IPS-15b (cell line): ENCODE measurements at regions not wholly inside any gene's neighbourhood (a gene's known extent, or its start where the extent isn't known, plus 50 kb on each side); places are given as distances from the start of the nearest gene placed in this dataset.

ENCODE experiments used
- H3K27me3 ChIP-seq: one replicate; pipeline ENCODE4 v1.6.1; 2013; ENCODE audit warnings: low read length; ENCODE audit not compliant: control insufficient read depth, insufficient read depth
- H3K36me3 ChIP-seq: one replicate; pipeline ENCODE4 v1.6.1; 2013; ENCODE audit warnings: low read length; ENCODE audit not compliant: control insufficient read depth, insufficient read depth
- H3K4me1 ChIP-seq: one replicate; pipeline ENCODE4 v1.6.1; 2013; ENCODE audit warnings: mild to moderate bottlenecking, low read length; ENCODE audit not compliant: control insufficient read depth, insufficient read depth
- H3K4me3 ChIP-seq: one replicate; pipeline ENCODE4 v1.5.1; 2013; ENCODE audit warnings: low read depth, low read length
- H3K9ac ChIP-seq: one replicate; pipeline ENCODE4 v1.6.1; 2013; ENCODE audit warnings: low read depth, mild to moderate bottlenecking, low read length
- H3K9me3 ChIP-seq: one replicate; pipeline ENCODE4 v1.6.1; 2013; ENCODE audit warnings: mild to moderate bottlenecking, low read length; ENCODE audit not compliant: control insufficient read depth, insufficient read depth

DNA sequence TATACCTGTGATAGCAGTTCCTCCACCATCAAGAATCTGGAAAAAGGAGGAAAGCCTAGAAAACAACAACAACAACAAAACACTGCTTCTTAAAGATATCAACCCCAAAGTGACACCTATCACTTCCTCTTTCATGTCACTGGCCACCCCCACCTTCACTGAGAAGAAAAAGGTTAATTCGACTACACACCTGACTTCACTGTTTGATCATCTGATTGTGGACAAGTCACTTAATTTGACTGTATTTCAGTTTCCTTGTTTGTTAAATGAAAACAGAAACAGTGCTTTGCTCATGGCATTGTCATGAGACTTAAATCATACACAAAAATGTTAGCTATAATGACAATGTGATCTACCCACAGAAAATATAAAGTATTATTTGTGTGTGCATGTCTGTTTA is 280.6 kb upstream of the SULF2 start:
- Histone ChIP-seq H3K4me3 (no peak overlapping the region), H3K9ac (no peak overlapping the region), H3K27me3 (no peaks in the 10 kb centered on the region), H3K4me1 (no peaks in the 10 kb centered on the region), H3K36me3 (no peaks in the 10 kb centered on the region), H3K9me3 (no peaks in the 10 kb centered on the region)

DNA sequence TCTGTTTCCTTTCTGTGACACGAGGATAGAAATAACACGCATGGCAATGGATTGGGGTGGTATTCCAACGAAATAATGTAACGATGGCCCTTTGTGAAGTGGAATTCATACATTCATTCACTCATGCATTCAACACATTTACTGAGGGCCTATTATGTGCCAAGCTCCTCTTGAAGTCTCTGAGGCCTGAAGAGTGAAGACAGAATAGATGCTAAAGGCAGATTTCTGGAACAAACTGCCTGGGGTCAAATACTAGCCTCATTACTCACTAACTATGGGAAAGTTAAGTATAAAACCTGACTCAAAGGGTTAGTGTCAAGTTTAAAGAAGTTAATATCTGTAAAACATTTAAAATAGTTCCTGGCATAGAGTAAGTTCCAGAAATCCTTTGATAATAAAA is 279.6 kb upstream of the SULF2 start:
- no peaks in the 10 kb centered on the region for H3K4me1 ChIP-seq
- no peaks in the 10 kb centered on the region for H3K36me3 ChIP-seq
- H3K9me3 ChIP-seq: no peaks in the 10 kb centered on the region
- no peak overlapping the region for H3K4me3 ChIP-seq
- no peaks in the 10 kb centered on the region for H3K27me3 ChIP-seq
- H3K9ac ChIP-seq: no peak overlapping the region

GRCh38 chr20:48060841-48061720 is 275.8 kb upstream of the SULF2 start:
- Histone ChIP-seq H3K9me3 (peaks cover 8% of the 10 kb centered on the region), H3K36me3 (no peaks in the 10 kb centered on the region), H3K9ac (no peak overlapping the region), H3K4me3 (no peak overlapping the region), H3K27me3 (no peaks in the 10 kb centered on the region), H3K4me1 (no peaks in the 10 kb centered on the region)

DNA sequence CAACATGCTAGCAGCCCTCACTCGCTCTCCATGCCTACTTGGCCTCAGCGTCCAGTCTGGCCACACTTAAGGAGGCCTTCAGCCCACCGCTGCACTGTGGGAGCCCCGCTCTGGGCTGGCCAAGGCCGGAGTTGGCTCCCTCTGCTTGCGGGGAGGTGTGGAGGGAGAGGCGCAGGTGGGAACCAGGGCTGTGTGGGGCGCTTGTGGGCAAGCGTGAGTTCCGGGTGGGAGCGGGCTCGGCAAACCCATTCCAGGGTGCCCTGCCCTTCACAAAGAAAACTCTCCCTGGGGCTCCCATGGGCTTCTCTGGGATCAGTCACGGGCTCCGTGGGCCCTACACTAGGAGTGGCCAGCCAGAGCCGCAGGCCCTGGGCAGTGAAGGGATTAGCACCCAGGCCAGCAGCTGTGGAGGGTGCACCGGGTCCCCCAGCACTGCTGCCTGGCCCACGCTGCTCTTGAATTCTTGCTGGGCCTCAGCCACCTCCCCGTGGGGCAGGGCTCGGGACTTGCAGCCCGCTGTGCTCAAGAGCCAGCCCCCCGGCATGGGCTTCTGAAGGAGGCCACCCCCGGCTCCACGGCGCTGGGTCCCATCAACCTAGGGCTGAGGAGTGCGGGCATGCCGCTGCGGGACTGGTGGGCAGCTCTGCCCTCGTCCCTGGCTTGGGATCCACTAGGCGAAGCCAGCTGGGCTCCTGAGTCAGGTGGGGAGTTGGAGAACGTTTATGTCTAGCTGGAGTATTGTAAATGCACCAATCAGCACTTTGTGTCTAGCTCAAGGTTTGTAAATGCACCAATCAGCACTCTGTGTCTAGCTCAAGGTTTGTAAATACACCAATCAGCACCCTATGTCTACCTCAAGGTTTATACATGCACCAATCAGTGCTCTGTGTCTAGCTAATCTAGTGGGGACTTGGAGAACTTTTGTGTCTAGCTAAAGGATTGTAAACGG is 273.6 kb upstream of the SULF2 start:
- Histone ChIP-seq H3K4me3 (no peak overlapping the region), H3K4me1 (no peaks in the 10 kb centered on the region)

GRCh38 chr20:48057739-48058138 is 272.5 kb upstream of the SULF2 start:
- no peaks in the 10 kb centered on the region for H3K27me3 ChIP-seq
- H3K4me3 ChIP-seq: no peak overlapping the region
- H3K4me1 ChIP-seq: no peaks in the 10 kb centered on the region
- H3K9me3 ChIP-seq: peaks cover 8% of the 10 kb centered on the region
- no peak overlapping the region for H3K9ac ChIP-seq
- H3K36me3 ChIP-seq: no peaks in the 10 kb centered on the region

More for the DNA sequence above, 273.6 kb upstream of the SULF2 start:
- Histone ChIP-seq H3K36me3 (no peaks in the 10 kb centered on the region), H3K9ac (no peak overlapping the region), H3K9me3 (peaks cover 8% of the 10 kb centered on the region), H3K27me3 (no peaks in the 10 kb centered on the region)

- Histone ChIP-seq H3K9me3 (peaks cover 8% of the 10 kb centered on the region), H3K4me1 (peaks cover 2% of the 10 kb centered on the region), H3K27me3 (no peaks in the 10 kb centered on the region), H3K4me3 (no peak overlapping the region), H3K9ac (no peak overlapping the region), H3K36me3 (no peaks in the 10 kb centered on the region)
Measured at GRCh38 chr20:48057251-48057650, 272.0 kb upstream of the SULF2 start.

DNA sequence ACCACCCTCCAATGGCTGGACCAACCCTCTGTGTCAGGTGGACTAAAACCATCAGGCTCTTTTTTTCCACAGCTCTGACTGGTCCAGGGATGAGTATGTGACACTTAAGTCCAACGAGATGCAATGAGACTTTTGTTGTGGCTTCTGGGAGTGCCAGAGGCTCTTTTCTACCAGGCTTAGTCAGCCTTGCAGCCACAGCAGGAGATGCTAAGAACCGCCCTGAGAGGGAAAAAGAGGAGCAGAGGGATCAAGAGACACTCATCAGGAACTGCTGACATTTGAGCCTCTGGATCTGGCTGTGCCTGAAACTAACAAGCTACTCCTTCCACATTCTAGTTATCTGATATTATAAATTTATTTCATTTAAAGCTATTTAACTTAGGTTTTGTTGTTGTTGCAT is 270.9 kb upstream of the SULF2 start:
- Histone ChIP-seq H3K4me1 (peaks cover 2% of the 10 kb centered on the region), H3K9me3 (peaks cover 8% of the 10 kb centered on the region), H3K27me3 (no peaks in the 10 kb centered on the region), H3K36me3 (no peaks in the 10 kb centered on the region), H3K4me3 (no peak overlapping the region), H3K9ac (no peak overlapping the region)

DNA sequence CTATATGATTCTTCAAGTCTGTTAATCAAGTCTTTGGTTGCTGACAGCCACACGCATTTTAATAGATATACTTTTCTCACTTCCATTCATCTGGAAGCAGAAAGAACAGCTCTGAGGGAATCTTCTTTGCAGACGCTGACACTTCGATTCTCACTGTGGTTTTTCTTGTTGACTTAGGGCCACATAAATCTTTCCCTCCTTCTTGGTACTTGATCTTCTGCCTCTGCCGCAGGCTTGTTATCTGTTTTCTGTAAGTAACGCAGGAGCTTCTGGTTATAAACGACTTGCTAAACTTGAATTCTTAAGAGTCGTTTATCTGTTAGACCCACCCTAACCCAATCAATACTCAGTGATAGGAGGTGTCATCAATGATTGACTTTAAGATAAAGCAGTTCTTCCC is 268.8 kb upstream of the SULF2 start:
- Histone ChIP-seq H3K27me3 (no peaks in the 10 kb centered on the region), H3K9ac (no peak overlapping the region), H3K36me3 (no peaks in the 10 kb centered on the region), H3K9me3 (peaks cover 8% of the 10 kb centered on the region), H3K4me1 (peaks cover 2% of the 10 kb centered on the region), H3K4me3 (no peak overlapping the region)

GRCh38 chr20:48052475-48052835 is 267.2 kb upstream of the SULF2 start:
- Histone ChIP-seq H3K4me1 (peaks cover 2% of the 10 kb centered on the region), H3K27me3 (no peaks in the 10 kb centered on the region), H3K9ac (no peak overlapping the region), H3K36me3 (no peaks in the 10 kb centered on the region), H3K4me3 (no peak overlapping the region), H3K9me3 (peaks cover under 1% of the 10 kb centered on the region)

DNA sequence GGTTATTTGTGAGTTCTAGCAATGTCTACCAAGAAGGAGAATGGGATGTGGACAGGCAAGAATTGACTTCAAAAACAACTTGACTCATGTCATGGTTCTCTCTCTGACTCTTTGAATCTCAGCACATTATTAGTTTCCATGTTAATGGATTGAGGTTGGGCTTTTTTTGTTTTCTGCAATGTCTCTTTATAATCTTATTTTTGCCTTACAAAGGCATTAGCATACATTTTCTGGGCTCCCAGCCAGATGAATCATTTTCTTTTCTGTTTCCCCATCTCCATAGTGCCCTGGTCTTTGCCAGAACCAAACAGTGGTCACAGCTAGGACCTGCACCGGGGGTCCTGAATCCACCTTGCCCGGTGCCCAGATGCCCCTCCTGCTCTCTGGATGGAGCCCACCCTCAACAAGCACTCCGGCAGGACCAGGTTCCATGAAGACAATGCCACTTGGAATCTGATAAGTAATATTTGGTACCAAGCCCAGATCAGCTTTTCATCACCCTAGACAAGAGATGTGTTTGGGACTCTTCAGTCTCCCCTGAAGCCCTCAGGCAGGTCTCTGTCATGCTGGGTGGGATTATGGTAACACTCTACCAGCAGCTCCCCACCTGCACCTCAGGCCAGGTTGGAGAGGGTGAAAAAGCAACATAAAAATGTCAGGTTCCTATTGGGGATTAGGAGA is 266.7 kb upstream of the SULF2 start:
- Histone ChIP-seq H3K4me3 (no peak overlapping the region), H3K9ac (no peak overlapping the region), H3K27me3 (no peaks in the 10 kb centered on the region), H3K36me3 (no peaks in the 10 kb centered on the region), H3K9me3 (no peaks in the 10 kb centered on the region), H3K4me1 (peaks cover 2% of the 10 kb centered on the region)

- Histone ChIP-seq H3K36me3 (no peaks in the 10 kb centered on the region), H3K27me3 (no peaks in the 10 kb centered on the region), H3K9ac (no peak overlapping the region), H3K4me3 (no peak overlapping the region), H3K4me1 (peaks cover 2% of the 10 kb centered on the region), H3K9me3 (no peaks in the 10 kb centered on the region)
Measured at GRCh38 chr20:48049641-48050040, 264.4 kb upstream of the SULF2 start.
